ENCODE measurements at regions not wholly inside any gene's neighbourhood (a gene's known extent, or its start where the extent isn't known, plus 50 kb on each side); places are given as distances from the start of the nearest gene placed in this dataset.

DNA sequence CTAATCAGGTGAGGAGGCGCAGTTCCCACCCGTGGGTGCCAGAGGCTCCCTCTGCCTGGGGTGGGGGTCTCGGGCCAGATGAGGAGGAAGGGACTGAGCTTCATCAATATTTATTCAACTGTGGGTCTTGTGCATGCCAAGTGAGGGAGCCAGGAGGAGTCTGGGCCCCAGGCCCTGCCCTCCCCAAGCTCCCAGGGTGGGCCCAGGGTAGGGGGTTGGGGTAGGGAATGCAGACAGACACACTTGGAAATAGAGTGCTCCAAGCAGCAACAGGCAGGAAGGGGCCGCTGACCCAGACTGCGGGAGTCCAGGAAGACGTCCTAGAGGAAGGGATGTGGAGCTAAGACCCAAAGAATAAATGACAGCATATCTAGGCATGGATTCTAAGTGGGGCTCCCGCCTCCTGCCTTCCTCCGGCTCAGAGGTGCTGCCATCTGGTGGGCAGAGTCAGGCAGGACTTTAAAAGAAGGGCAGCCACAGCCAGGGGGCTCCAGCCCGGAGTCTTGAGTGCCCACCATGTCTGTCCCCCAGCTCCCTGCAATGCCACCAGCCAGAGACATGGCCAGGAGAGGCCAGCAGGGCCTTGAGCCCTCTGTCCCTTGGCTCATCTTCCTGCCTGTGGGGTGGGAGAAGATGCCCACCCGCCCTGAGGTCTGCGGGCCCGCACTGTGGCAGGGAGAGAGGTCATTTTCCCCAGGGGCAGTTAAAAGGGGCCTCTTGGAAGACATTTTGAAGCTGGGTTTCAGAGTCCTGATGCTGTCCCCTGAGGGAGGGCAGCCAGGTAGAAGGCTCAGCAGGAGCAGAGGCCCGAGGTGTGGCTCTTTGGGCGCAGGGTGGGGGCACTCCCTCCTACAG is 70.1 kb downstream of the PHETA1 start:
- no peak for TF ChIP-seq NFRKB (IDR thresholded peaks at IDR 0.05)
- TF ChIP-seq, protein P1, sequence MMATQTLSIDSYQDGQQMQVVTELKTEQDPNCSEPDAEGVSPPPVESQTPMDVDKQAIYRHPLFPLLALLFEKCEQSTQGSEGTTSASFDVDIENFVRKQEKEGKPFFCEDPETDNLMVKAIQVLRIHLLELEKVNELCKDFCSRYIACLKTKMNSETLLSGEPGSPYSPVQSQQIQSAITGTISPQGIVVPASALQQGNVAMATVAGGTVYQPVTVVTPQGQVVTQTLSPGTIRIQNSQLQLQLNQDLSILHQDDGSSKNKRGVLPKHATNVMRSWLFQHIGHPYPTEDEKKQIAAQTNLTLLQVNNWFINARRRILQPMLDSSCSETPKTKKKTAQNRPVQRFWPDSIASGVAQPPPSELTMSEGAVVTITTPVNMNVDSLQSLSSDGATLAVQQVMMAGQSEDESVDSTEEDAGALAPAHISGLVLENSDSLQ (IDR thresholded peaks at IDR 0.05) = no peak
- no peak for TF ChIP-seq FOXM1 (IDR thresholded peaks at IDR 0.05; ENCODE audit: borderline replicate concordance)
- TF ChIP-seq TARDBP (IDR thresholded peaks at IDR 0.05) = no peak
- TF ChIP-seq ARNT (IDR thresholded peaks at IDR 0.05) = no peak
- TF ChIP-seq CTBP1 (IDR thresholded peaks at IDR 0.05; ENCODE audit: borderline replicate concordance) = no peak
- TF ChIP-seq FOXA1 (IDR thresholded peaks at IDR 0.05) = no peak
- TF ChIP-seq SP1 (IDR thresholded peaks at IDR 0.05) = no peak
- no peak for TF ChIP-seq SUZ12 (IDR thresholded peaks at IDR 0.05)
